ENCODE measurements at regions not wholly inside any gene's neighbourhood (a gene's known extent, or its start where the extent isn't known, plus 50 kb on each side); places are given as distances from the start of the nearest gene placed in this dataset.

- DNase-seq (ENCODE audit: low read depth): no peak
Observed at GRCh38 chr3:40593351-40593750, 68.6 kb downstream of the ZNF621 start.

DNA sequence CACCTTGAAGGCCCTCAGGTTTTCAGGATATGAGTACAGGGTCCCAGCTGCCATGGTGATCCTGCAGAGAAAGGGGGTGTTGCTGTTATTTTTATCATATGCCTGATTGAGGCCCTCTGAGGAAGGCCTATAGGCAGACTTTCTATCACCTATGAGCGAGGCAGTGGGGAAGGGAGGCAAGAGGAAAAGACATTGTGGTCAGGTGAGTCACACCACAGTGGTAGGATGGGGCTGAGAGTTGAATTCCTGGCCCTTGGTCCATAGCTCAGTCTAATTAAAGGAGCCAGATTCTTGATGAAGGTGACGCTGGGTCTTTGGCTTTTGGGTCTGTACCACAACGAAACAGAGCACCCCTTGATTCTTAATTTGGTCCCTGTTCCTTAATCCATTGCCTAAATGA, 72.7 kb downstream of the ZNF621 start:
- DNase-seq (ENCODE audit: low read depth): no peak

DNA sequence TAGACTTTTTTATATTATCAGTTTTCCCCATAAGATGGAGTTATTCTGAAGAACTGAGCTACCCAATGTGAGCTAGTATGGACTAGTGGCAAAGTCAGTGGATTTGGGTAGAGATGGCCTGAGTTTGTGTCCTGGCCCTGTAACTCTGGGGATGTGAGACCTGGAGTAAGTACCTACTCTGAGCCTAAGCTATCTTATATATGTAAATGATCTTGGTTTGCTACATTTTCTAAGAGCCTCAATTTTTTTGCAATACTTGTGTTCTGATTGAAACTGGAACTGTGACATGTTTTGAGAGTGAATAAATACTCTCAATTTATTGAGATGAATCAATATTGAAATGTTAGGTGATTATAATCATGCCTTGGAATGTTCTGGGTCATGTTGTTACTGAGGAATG, 73.6 kb downstream of the ZNF621 start:
- no peak for DNase-seq (ENCODE audit: low read depth)

- DNase-seq (ENCODE audit: low read depth): no peak
Observed at GRCh38 chr3:40598962-40599361, 74.2 kb downstream of the ZNF621 start.

- DNase-seq (ENCODE audit: low read depth): no peak
Observed at GRCh38 chr3:40602778-40603385, 78.1 kb downstream of the ZNF621 start.

GRCh38 chr3:40605960-40606359, 81.2 kb downstream of the ZNF621 start:
- no peak for DNase-seq (ENCODE audit: low read depth)

- no peak for DNase-seq (ENCODE audit: low read depth)
Observed at GRCh38 chr3:40608091-40608490, 83.3 kb downstream of the ZNF621 start.

DNA sequence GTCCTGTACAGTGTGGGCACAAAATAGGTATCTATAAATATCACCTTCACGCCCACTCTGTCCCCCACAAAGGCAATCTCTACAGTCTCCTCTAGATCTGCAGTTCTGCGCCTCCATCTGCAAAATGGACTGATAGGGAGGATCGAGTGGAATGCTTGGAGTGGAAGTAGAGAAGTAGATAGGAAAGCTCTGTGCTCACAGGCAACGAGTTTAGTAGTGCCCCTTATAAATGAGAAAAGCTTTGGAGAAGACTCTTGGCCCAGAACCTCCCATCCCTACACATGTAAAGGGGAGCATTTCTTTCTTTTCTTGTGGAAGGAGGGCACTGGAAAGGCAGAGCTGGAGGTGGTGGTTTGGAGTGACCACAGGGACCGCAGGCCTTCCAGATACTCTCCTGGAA, 88.5 kb downstream of the ZNF621 start:
- DNase-seq (ENCODE audit: low read depth): no peak

DNA sequence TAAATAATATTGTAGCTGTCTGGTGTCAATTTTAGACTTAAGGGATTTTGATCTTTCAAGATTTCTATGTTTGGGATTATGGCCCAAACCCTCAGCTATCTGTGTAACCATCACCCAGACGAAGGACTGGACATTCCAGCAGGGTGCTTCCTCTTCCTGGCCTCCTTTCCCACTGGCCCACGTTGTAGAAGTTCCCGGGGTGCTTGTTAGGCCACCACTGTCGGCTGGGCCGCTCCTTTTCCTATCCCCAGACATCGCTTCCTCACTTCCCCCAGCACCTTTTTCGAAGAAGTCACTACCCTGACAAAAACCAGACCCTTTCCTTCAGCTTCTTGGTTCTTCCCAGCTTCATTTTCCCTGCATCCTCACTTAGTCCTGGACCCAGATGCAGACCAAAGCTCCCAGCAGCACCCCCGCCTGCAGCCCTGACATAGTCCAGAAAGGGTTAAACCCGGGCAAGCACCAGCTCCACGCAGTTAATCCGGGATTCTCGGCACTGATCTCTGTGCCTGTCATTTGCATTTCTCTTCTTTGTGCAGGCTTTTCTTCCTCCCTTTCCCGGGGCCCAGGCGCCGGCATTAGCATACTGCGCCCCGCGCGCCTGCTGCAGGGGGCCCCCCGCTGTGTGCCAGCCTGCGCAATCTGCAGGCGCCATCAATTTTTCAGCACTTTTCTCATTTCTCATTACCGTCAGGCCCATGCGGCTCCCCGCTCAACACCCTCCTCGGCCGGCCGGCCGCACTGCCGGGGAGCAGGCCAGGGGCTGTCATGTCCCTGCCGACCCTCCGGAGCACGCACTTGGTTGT, 90.6 kb downstream of the ZNF621 start:
- DNase-seq (ENCODE audit: low read depth): no peak

GRCh38 chr3:40615918-40616819, 91.4 kb downstream of the ZNF621 start:
- no peak for DNase-seq (ENCODE audit: low read depth)

- DNase-seq (ENCODE audit: low read depth): no peak
Observed at GRCh38 chr3:40617084-40617483, 92.3 kb downstream of the ZNF621 start.

DNA sequence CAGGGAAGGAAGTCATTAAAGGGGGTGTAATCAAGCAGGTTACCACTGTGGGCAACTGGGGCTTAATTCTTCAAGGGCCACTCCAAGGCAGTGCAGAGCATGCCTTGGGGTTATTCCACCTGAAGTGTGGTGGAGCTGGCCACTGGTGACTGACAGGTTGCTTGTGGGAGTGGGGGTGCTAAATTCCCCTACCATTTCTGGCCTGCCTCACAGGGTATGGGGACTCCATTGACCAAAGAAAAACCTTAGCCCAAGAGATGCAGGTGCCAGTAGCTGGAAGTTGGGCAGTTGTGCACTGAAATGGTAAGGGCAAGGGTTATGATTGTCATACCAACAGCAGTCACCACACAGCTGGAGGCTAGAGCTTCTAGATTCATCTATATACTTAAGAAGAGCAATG, 93.4 kb downstream of the ZNF621 start:
- DNase-seq (ENCODE audit: low read depth): no peak

DNA sequence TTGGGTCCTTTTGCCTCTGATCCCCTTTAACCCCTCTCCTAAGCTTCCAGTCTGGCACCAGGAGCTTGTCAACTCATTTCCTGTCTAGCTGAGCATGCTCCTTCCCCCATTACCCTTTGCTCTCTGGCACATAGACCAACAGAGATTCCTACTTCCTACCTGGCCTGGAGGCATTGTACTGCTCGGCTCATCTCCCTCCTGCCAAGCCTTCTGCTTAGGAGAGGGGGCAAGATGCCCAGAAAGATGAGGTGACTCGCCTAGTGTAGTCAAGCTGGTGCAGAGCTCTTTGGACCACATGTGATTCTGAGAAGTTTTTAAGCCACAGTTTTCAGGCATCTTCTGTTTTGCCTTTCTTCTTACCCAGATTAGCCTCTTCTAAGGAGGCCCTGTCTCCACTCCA, 95.4 kb downstream of the ZNF621 start:
- DNase-seq (ENCODE audit: low read depth): no peak

GRCh38 chr3:40621252-40621651, 96.5 kb downstream of the ZNF621 start:
- no peak for DNase-seq (ENCODE audit: low read depth)

DNA sequence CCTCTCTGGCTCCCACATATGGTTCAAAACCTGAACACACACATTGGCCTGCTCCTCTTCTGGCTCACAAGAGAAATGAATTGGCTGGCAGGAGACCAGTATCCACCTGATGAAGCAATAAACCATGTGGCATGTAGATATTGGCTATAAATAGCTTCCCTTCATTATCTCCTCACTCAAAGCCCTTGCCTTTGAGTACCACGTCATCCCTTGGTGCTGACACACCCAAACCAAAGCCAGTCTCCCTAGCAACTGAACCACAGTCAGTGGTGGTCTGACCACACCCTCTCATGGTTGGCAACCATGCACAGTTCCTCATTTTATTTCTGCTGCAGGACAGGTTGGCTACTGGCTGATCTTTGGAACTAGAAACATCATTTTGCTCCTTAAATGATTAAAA, 98.8 kb downstream of the ZNF621 start:
- DNase-seq (ENCODE audit: low read depth): no peak

GRCh38 chr3:40624189-40624769, 99.5 kb downstream of the ZNF621 start:
- DNase-seq (ENCODE audit: low read depth): no peak

GRCh38 chr3:40627095-40627494, 102.3 kb downstream of the ZNF621 start:
- DNase-seq (ENCODE audit: low read depth): no peak

DNA sequence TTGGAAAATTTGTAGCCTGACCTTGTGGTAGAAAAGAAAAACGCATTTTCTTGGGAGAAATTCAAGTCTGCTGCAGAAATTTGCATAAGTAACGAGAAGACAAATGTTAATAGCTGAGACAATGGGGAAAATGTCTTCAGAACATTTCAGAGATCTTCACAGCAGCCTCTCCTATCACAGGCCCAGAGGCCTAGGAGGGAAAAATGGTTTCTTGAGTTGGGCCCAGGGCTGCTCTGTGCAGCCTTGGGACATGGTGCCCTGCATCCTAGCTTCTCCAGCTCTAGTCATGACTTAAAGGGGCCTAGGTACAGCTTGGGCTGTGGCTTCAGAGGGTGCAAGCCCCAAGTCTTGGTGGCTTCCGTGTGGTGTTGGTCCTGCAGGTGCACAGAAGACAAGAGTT, 104.2 kb downstream of the ZNF621 start:
- DNase-seq (ENCODE audit: low read depth): no peak

- no peak for DNase-seq (ENCODE audit: low read depth)
Observed at GRCh38 chr3:40631341-40631995, 106.7 kb downstream of the ZNF621 start.

- DNase-seq (ENCODE audit: low read depth): no peak
Observed at GRCh38 chr3:40637906-40638305, 113.1 kb downstream of the ZNF621 start.

GRCh38 chr3:40639006-40639405, 114.2 kb downstream of the ZNF621 start:
- DNase-seq (ENCODE audit: low read depth): no peak

- DNase-seq (ENCODE audit: low read depth): no peak
Observed at GRCh38 chr3:40642812-40643211, 118.1 kb downstream of the ZNF621 start.

Data from stimulated activated CD8-positive, alpha-beta memory T cell treated with anti-CD3 and anti-CD28 coated beads, Interleukin-12 subunit alpha, Interleukin-12 subunit beta, amount 100 ng/mL, for 4 hours (primary cell).